ENCODE measurements at regions not wholly inside any gene's neighbourhood (a gene's known extent, or its start where the extent isn't known, plus 50 kb on each side); places are given as distances from the start of the nearest gene placed in this dataset.

DNA sequence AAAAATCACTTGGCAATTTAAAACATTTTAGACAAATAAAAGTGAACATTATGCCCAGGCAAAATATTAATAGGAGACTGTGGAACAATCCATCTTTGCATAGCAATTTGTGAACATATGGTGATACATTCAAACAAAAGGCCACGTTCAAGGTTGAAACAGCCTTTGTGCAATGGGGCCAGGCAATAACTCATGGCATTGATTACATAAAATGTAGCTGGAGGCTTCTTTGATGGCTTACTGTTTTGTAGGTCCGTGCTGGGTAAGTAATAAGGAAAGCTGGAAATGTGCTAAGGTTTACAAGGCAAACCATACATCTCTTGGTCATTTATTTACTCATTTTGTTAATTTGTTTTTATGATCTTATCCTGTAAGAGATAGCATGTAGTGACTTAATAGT, 651.8 kb downstream of the KCTD16 start:
- TF ChIP-seq POLR2A (IDR thresholded peaks at IDR 0.05; ENCODE audit: low read length) (no peak), GATA1 (IDR thresholded peaks at IDR 0.05; ENCODE audit: low read depth, low read length) (no peak)
